ENCODE measurements at regions not wholly inside any gene's neighbourhood (a gene's known extent, or its start where the extent isn't known, plus 50 kb on each side); places are given as distances from the start of the nearest gene placed in this dataset.
A peak's percentile ranks its signal among the peaks of the same experiment; 100 is the strongest.
"Not testable (repeated sequence)": the region's sequence is repeated elsewhere in the genome, so short reads cannot be mapped to it uniquely, and the experiment has no call there.

DNA sequence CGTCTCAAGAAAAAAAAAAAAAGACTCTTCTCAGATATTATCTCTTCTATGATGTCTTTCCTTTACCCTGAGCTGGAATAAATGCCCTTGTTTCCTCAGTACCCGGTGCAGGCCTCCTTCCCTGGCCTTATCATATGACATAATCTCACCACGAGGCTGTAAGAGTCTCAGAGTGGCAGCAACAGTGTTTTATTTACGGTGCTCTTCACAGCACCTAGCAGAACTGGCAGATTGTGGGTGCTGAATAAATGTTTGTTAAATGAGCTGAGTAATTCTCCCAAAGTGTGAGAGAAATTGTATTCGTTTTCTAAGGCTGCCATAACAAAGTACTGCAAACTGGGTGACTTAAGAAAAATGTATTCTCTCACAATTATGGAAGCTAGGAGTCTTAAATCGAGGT lies 82.8 kb upstream of the CD28 start:
- Histone ChIP-seq H3K9me3 (ENCODE audit: control insufficient read depth in 1 of 2, insufficient read depth in 1 of 2, low read length in 2 of 2) (peaks cover 0 to 16% of the 10 kb centered on the region in 2 experiments), H3K36me3 (ENCODE audit: insufficient read depth, low read length) (no peaks in the 10 kb centered on the region), H3K27ac (ENCODE audit: low read depth in 1 of 2, low read length in 2 of 2) (no peak overlapping the region), H3K4me3 (ENCODE audit: low read length) (no peak overlapping the region), H3K27me3 (ENCODE audit: control insufficient read depth in 1 of 2, insufficient read depth in 2 of 2, low read length in 2 of 2) (no peaks in the 10 kb centered on the region), H3K4me1 (ENCODE audit: insufficient read depth, low read length) (peaks cover 10% of the 10 kb centered on the region)
- TF ChIP-seq, protein P1, sequence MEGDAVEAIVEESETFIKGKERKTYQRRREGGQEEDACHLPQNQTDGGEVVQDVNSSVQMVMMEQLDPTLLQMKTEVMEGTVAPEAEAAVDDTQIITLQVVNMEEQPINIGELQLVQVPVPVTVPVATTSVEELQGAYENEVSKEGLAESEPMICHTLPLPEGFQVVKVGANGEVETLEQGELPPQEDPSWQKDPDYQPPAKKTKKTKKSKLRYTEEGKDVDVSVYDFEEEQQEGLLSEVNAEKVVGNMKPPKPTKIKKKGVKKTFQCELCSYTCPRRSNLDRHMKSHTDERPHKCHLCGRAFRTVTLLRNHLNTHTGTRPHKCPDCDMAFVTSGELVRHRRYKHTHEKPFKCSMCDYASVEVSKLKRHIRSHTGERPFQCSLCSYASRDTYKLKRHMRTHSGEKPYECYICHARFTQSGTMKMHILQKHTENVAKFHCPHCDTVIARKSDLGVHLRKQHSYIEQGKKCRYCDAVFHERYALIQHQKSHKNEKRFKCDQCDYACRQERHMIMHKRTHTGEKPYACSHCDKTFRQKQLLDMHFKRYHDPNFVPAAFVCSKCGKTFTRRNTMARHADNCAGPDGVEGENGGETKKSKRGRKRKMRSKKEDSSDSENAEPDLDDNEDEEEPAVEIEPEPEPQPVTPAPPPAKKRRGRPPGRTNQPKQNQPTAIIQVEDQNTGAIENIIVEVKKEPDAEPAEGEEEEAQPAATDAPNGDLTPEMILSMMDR (IDR thresholded peaks at IDR 0.05), result no peak
- H3K4me1 Mint-ChIP-seq (ENCODE audit: low read depth), result peaks cover 6% of the 10 kb centered on the region
- ChIA-PET POLR2A (interaction anchor here (1.3 kb wide), 1 partner anchor 117 kb away, joined by 3 read pairs; no protein-coding TSS in a partner anchor), CTCF (no interaction called here)
- no peak overlapping the region for H3K4me3 Mint-ChIP-seq
- ATAC-seq (ENCODE audit: poor library complexity) (peak; percentile 55), DNase-seq (peak in 4 of 14 experiments; percentile 10 to 36 (median 24))
- intact Hi-C loops (cut with DNase I, micrococcal nuclease), result no loop called here
- no peaks in the 10 kb centered on the region for H3K36me3 Mint-ChIP-seq (ENCODE audit: low read depth)
- peak overlapping the region; percentile 47 for H3K27ac Mint-ChIP-seq
- H3K27me3 Mint-ChIP-seq, result no peaks in the 10 kb centered on the region
- H3K9me3 Mint-ChIP-seq, result peaks cover 2% of the 10 kb centered on the region

DNA sequence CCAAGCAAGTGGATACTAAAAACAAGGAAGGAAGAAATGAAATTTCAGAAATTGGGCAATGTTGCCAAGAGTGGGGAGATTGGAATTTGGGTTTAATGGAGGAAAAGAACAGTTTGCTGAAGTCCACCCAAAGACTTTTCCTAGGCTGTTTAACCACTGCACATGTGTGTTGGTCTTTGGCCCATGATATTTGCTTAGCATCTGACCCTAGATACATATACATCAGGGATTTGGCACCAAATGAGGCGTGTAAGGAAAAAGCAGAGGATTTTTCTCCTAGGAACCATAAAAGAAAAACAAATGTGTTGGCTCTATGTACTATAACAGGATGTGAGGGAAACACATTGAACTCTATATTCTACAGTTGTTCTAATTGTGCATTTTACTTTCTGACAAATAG lies 80.7 kb upstream of the CD28 start:
- Histone ChIP-seq H3K36me3 (ENCODE audit: insufficient read depth, low read length) (no peaks in the 10 kb centered on the region), H3K27ac (ENCODE audit: low read depth in 1 of 2, low read length in 2 of 2) (no peak overlapping the region), H3K4me1 (ENCODE audit: insufficient read depth, low read length) (peaks cover 10% of the 10 kb centered on the region), H3K9me3 (ENCODE audit: control insufficient read depth in 1 of 2, insufficient read depth in 1 of 2, low read length in 2 of 2) (peaks cover 0 to 13% of the 10 kb centered on the region in 2 experiments), H3K27me3 (ENCODE audit: control insufficient read depth in 1 of 2, insufficient read depth in 2 of 2, low read length in 2 of 2) (no peaks in the 10 kb centered on the region), H3K4me3 (ENCODE audit: low read length) (no peak overlapping the region)
- no peak overlapping the region for H3K4me3 Mint-ChIP-seq
- no peaks in the 10 kb centered on the region for H3K9me3 Mint-ChIP-seq
- CTCF ChIA-PET, result no interaction called here
- peaks cover 6% of the 10 kb centered on the region for H3K4me1 Mint-ChIP-seq (ENCODE audit: low read depth)
- intact Hi-C loops (cut with DNase I, micrococcal nuclease), result no loop called here
- POLR2A ChIA-PET, result no interaction called here
- no peak for DNase-seq
- no peaks in the 10 kb centered on the region for H3K27me3 Mint-ChIP-seq
- ATAC-seq (ENCODE audit: poor library complexity), result no peak
- no peak overlapping the region for H3K27ac Mint-ChIP-seq
- no peaks in the 10 kb centered on the region for H3K36me3 Mint-ChIP-seq (ENCODE audit: low read depth)
- TF ChIP-seq, protein P1 (IDR thresholded peaks at IDR 0.05), result no peak

DNA sequence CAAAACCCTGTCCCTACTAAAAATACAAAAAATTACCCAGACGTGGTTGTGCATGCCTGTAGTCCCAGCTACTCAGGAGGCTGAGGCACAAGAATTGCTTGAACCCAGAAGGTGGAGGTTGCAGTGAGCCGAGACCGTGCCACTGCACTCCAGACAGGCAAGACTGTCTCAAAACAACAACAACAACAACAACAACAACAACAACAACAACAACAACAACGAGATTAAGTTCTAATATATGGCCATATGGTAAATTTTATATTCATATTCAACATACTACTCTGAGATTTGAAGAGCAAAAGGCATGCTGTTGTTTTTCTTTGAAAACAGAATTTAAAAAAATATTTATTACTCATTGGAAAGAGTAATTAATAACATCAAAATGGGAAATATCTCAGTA lies 80.2 kb upstream of the CD28 start:
- H3K27ac Mint-ChIP-seq; H3K27me3 ChIP-seq (ENCODE audit: control insufficient read depth in 1 of 2, insufficient read depth in 2 of 2, low read length in 2 of 2); H3K4me3 ChIP-seq (ENCODE audit: low read length); H3K9me3 Mint-ChIP-seq; intact Hi-C loops (cut with DNase I, micrococcal nuclease); CTCF ChIA-PET; ATAC-seq (ENCODE audit: poor library complexity); H3K4me3 Mint-ChIP-seq; POLR2A ChIA-PET; H3K36me3 ChIP-seq (ENCODE audit: insufficient read depth, low read length); H3K27me3 Mint-ChIP-seq; H3K27ac ChIP-seq (ENCODE audit: low read depth in 1 of 2, low read length in 2 of 2); DNase-seq; H3K36me3 Mint-ChIP-seq (ENCODE audit: low read depth); H3K4me1 Mint-ChIP-seq (ENCODE audit: low read depth): not testable (repeated sequence)
- H3K9me3 ChIP-seq (ENCODE audit: control insufficient read depth in 1 of 2, insufficient read depth in 1 of 2, low read length in 2 of 2), result peaks cover 0 to 13% of the 10 kb centered on the region in 2 experiments
- H3K4me1 ChIP-seq (ENCODE audit: insufficient read depth, low read length), result peaks cover 10% of the 10 kb centered on the region

DNA sequence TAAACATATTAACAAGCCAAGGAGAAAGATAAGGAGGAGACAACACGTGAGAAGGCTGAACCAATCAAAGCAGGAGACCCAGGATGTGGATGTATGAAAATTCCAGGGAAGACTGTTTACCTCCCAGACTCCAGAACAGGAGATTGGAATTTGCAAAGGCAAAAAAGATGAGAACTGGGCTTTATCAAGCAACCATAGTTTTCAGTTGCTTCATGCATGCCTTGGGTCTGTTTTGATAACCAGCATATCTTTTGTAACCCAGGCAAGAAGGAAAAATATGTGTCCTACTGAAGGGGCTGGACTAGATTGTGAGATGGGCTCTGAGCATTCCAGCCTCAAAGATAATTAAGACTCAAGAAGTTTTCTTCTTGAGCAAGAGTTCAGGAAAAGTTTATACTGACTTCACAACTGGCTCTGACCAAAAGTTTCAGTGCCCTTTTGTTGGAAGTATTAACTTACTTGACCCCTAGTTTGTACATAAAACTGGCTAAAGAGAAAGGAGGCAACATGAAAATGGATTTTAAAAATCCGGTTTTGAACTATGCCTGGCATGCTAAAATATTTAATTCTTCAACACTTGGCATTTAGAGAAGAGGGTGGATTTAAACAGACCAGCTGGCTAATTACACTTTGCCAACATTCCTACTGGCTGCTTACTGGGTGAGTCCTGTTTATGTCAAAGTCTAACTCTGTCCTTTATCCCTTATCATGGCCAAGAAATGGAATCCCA lies 79.3 kb upstream of the CD28 start:
- no peak for DNase-seq
- Histone ChIP-seq H3K4me1 (ENCODE audit: insufficient read depth, low read length) (peaks cover 10% of the 10 kb centered on the region), H3K9me3 (ENCODE audit: control insufficient read depth in 1 of 2, insufficient read depth in 1 of 2, low read length in 2 of 2) (peaks cover 0 to 10% of the 10 kb centered on the region in 2 experiments), H3K27me3 (ENCODE audit: control insufficient read depth in 1 of 2, insufficient read depth in 2 of 2, low read length in 2 of 2) (no peaks in the 10 kb centered on the region), H3K27ac (ENCODE audit: low read depth in 1 of 2, low read length in 2 of 2) (no peak overlapping the region), H3K36me3 (ENCODE audit: insufficient read depth, low read length) (no peaks in the 10 kb centered on the region), H3K4me3 (ENCODE audit: low read length) (no peak overlapping the region)
- Mint-ChIP-seq H3K9me3 (no peaks in the 10 kb centered on the region), H3K36me3 (ENCODE audit: low read depth) (no peaks in the 10 kb centered on the region), H3K4me1 (ENCODE audit: low read depth) (peaks cover 6% of the 10 kb centered on the region), H3K4me3 (no peak overlapping the region), H3K27me3 (no peaks in the 10 kb centered on the region), H3K27ac (no peak overlapping the region)
- intact Hi-C loops (cut with DNase I, micrococcal nuclease), result no loop called here
- POLR2A ChIA-PET, result no interaction called here
- ATAC-seq (ENCODE audit: poor library complexity), result no peak
- TF ChIP-seq, protein P1 (IDR thresholded peaks at IDR 0.05), result no peak
- CTCF ChIA-PET, result interaction anchor here (0.7 kb wide), 1 partner anchor 155 kb away, joined by 3 read pairs; no protein-coding TSS in a partner anchor

All from CD4-positive, alpha-beta T cell (primary cell).